ENCODE measurements at regions not wholly inside any gene's neighbourhood (a gene's known extent, or its start where the extent isn't known, plus 50 kb on each side); places are given as distances from the start of the nearest gene placed in this dataset.

- in situ Hi-C loops (cut with MboI; ENCODE audit: low sequenced_read_pairs, unreplicated experiment) = no loop called here
- DNase-seq (ENCODE audit: low spot score) = no peak
- no peak for TF ChIP-seq CTCF (IDR thresholded peaks at IDR 0.05; ENCODE audit: borderline replicate concordance, control extremely low read depth, extremely low read depth, insufficient read depth, missing control alignments)
These were observed 507.8 kb upstream of the NMUR2 start for GRCh38 chr5:152912924-152913323.

- no peak for TF ChIP-seq CTCF (IDR thresholded peaks at IDR 0.05; ENCODE audit: borderline replicate concordance, control extremely low read depth, extremely low read depth, insufficient read depth, missing control alignments)
- in situ Hi-C loops (cut with MboI; ENCODE audit: low sequenced_read_pairs, unreplicated experiment) = no loop called here
- no peak for DNase-seq (ENCODE audit: low spot score)
These were observed 527.5 kb upstream of the NMUR2 start for GRCh38 chr5:152932621-152933020.

- DNase-seq (ENCODE audit: low spot score) = no peak
- no peak for TF ChIP-seq CTCF (IDR thresholded peaks at IDR 0.05; ENCODE audit: borderline replicate concordance, control extremely low read depth, extremely low read depth, insufficient read depth, missing control alignments)
- in situ Hi-C loops (cut with MboI; ENCODE audit: low sequenced_read_pairs, unreplicated experiment) = no loop called here
These were observed 528.0 kb upstream of the NMUR2 start for GRCh38 chr5:152933056-152933455.

- no peak for TF ChIP-seq CTCF (IDR thresholded peaks at IDR 0.05; ENCODE audit: borderline replicate concordance, control extremely low read depth, extremely low read depth, insufficient read depth, missing control alignments)
- in situ Hi-C loops (cut with MboI; ENCODE audit: low sequenced_read_pairs, unreplicated experiment) = no loop called here
- no peak for DNase-seq (ENCODE audit: low spot score)
These were observed 533.6 kb upstream of the NMUR2 start for GRCh38 chr5:152938630-152939029.

- TF ChIP-seq CTCF (IDR thresholded peaks at IDR 0.05; ENCODE audit: borderline replicate concordance, control extremely low read depth, extremely low read depth, insufficient read depth, missing control alignments) = no peak
- in situ Hi-C loops (cut with MboI; ENCODE audit: low sequenced_read_pairs, unreplicated experiment) = no loop called here
- no peak for DNase-seq (ENCODE audit: low spot score)
These were observed 537.7 kb upstream of the NMUR2 start for GRCh38 chr5:152942633-152943336.

- no peak for TF ChIP-seq CTCF (IDR thresholded peaks at IDR 0.05; ENCODE audit: borderline replicate concordance, control extremely low read depth, extremely low read depth, insufficient read depth, missing control alignments)
- DNase-seq (ENCODE audit: low spot score) = no peak
- in situ Hi-C loops (cut with MboI; ENCODE audit: low sequenced_read_pairs, unreplicated experiment) = no loop called here
These were observed 536.5 kb upstream of the GRIA1 start for GRCh38 chr5:152953788-152954483.
